ENCODE measurements at regions not wholly inside any gene's neighbourhood (a gene's known extent, or its start where the extent isn't known, plus 50 kb on each side); places are given as distances from the start of the nearest gene placed in this dataset.

DNA sequence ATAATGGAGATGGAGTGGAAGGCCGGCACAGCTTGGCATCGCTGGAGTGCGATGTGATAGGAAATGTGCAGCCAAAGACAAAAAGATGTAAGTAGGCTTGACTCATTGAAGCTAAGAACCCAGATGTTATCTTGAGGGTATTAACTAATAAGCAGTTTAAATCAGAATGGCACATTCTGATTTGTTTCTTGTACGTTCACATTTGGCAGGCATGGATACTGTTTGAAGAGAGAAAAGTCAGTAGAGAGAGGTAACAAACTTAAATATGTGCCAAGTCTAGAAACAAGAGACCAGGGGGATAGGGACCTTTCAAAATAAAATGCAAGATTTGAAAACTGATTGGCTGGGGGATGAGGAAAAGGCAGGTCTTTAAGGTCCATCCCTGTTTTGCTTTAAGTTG lies 51.0 kb downstream of the PPIAL4F start:
- DNase-seq (ENCODE audit: low spot score): peak; percentile 0
